Caki2 (cell line): ENCODE measurements at regions not wholly inside any gene's neighbourhood (a gene's known extent, or its start where the extent isn't known, plus 50 kb on each side); places are given as distances from the start of the nearest gene placed in this dataset.

Experiments
- DNase-seq: peaks from one replicate; pipeline ENCODE4 v3.0.0-alpha.2; 2015; ENCODE audit warnings: low read depth
- in situ Hi-C: cut with HindIII; loops from 2 replicates; pipeline ENCODE4 v1.10.0; 2016; ENCODE audit warnings: low sequenced_read_pairs, low pct_unique_long_range_greater_than_20kb, mixed read lengths

DNA sequence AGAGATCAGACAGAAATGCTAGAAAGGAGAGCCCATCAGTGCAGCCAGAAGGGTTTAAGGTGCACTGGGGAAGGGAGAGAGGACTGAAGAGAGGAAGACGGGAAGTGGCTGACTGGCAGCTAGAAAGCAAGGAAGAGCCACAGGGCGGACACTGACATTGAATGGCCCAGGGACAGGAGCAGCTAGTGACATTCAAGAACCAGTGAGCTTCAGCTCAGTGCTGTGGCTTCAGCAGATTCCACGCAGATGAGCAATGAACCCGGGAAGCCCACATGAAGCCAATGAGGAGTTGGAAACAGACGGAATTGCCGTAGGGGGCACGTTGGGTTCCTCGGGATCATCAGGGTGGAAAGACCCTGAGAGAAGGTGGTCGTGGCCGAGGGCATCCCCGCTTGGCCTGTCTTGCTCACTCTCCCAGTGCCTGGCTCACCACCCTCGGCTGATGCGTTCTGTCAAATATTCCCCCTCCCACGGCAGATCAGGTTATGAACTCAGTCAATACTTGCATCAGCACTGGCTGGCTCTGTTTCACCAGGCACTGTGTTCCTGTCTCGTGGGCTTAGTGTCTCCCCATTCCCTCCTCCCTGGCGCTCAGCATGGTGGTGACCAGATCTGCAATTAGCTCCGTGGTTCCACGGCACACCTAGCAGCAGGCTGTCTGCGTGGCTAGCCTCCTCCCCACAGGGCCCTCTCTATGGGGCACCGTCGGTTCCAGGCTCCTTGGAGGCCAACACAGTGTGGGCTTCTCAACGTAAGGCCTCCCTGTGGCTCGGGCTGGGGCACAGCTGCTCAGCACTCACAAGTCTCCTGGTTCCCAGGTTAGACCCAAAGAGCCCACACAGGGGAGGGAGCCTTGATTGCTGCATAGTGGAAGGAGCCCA is 145.5 kb downstream of the TRIM29 start:
- in situ Hi-C loops, result no loop called here
- DNase-seq, result no peak

DNA sequence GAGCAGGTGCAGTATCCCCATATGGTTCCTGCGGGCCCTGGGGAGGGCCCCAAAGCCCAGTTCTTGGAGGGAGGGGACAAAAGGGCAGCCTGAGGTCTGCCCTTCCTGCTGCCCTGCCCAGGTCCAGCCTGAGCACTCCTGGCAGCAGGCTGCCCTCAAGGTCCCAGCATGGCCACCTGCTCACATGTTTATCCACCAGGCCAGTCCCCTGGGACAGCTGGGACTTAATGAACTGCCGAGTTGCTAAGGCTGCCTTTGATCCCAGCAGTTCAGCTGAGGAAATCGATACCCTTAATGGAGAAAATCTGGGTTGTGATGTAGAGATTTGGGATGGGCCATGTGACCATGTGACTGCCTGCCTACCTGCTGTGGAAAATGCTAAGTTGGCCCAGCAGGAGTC is 146.2 kb downstream of the TRIM29 start:
- in situ Hi-C loops, result no loop called here
- no peak for DNase-seq

DNA sequence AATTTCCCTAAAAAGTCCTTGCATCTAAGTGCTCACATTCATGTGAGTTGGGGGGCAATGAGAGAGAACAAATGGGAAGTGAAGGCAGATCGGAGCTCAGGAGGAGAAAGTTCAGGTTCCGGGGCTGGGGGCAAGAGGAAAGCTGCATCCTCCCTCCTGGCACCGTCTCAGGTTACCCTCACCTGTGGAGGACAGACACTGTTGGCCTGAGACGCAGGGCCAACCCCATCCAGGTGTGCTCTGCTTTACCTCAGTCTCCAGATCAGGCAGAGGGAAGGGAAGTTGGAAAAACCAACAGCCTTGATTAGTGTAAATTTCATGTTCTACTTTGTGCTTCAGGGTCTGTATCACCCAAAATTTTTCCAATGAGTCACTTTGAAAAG is 146.9 kb downstream of the TRIM29 start:
- in situ Hi-C loops, result no loop called here
- no peak for DNase-seq

DNA sequence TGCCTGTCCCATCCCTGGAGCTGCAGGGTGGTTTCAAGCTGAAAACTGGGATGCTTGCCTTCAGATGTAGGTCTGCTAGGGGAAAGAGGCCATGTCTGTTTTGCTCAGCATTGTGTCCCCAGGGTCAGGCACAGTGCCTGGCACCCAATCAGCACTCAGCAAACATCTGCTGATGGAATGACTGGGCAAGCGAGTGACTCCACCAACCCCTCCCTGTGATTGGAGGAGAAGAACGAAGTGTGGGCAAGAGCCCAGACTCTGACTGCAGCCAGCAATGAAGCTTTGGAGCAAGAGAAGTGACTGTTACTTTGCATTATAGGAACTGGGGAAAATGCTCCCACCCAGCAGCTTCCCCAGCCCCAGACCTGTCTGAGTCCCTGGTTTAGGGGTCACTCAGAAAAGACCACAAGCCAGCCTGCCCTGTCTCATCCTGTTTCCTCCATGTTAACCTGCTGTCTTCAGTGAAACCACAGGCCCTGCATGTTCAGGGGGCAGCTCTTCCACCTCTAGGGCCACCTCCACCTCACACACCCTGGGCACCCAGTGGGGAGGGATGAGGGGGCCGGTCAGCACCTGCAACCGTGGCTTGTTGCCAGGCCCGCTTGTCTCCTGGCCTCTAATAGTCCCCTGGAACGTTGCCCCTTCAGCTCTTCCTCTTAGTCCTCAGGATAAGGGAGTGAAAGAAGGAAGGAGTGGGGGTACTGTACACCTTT is 147.4 kb downstream of the TRIM29 start:
- in situ Hi-C loops, result no loop called here
- DNase-seq, result no peak

DNA sequence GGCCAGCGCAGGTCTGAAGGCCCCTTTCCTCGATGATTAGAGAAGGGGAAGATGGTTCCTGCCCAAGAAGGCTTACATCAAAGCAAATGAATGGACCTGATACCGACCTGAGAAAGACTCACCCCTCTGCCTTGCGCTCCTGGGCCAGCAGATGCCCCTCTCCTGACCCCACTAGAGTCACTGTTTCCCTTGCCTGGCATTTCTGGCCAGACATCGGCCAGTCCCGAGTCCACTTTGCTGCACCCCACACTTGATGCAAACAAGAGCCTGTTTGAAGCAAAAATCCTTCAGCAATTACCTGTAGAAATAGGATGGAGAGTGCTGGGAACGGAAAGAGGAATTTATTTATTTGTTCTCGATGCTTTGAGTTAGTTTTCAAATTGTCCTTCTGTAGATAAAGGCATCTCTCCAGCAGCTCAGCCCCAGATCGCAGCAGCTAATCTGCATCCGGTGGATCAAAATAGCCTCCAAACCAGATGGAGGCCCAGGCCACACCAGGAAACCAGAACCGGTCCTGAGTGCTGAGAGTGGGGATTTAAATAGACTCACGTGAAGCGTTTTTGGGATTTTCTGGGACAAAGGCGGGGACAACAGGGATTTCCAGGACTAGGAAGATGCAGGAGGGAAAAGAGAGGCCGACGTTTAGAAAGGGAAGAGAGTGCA is 148.6 kb downstream of the TRIM29 start:
- no peak for DNase-seq
- in situ Hi-C loops, result no loop called here

DNA sequence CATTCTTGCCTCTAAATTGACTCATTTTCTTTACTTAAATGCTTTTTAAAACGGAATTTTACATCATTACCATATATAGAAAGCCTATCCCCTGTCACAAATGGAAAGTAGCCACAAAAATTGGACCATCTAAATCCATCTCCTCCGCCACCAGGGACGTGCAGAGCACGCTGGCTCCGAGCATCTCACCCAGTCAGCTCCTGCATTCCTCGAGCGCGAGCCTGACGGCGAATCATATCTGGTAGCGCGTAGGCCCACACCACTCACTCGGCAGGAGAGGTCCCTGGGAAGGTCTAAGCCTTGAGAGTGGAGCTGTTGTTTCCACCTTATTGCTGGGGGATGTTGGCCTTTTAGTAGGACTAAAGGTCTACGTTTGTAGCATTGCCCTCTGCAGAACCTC is 152.4 kb downstream of the TRIM29 start:
- no peak for DNase-seq
- in situ Hi-C loops, result no loop called here

DNA sequence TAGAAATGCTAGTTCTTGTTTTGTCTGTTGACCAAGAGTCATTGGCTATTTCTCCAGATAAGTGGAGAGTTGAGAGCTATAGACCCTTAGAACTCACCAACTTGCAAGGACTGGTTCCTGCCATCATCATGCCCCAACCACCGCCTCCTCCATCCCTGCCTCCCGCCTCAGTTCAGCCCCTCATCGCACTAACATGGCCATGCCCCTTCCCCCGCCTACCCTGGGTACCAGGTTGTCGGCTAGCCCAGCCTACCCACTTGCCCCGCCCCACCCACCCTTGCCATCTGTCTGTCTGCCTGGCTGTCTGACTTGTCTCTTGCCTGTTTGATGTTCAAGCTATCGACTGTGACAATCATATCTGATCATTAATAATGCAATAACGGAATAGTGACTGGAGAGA is 154.1 kb downstream of the TRIM29 start:
- in situ Hi-C loops, result no loop called here
- no peak for DNase-seq

DNA sequence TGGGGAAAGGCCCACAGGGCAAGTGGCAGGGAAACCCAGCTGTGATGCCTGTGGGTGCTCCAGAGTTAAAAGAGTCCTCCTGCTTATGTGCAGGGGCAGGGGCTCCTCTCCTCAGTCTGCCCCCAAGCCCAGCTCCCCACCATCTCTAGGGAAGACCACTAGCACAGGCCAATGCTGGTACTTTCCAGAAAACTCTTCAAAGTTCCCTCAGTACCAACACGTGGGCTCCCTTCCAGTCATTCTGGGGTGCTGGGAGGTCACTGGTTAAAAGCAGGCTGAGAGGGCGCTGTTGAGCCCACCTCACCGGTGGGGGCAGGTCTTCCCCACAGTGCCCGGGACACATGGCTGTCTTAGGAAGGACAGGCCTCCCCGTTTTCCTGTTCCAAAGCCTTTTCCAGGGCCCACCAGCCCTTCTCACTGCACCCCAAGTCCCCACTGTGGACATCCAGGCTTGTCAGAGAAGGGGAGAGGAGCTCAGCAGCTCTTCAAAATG is 154.6 kb downstream of the TRIM29 start:
- in situ Hi-C loops, result no loop called here
- no peak for DNase-seq

DNA sequence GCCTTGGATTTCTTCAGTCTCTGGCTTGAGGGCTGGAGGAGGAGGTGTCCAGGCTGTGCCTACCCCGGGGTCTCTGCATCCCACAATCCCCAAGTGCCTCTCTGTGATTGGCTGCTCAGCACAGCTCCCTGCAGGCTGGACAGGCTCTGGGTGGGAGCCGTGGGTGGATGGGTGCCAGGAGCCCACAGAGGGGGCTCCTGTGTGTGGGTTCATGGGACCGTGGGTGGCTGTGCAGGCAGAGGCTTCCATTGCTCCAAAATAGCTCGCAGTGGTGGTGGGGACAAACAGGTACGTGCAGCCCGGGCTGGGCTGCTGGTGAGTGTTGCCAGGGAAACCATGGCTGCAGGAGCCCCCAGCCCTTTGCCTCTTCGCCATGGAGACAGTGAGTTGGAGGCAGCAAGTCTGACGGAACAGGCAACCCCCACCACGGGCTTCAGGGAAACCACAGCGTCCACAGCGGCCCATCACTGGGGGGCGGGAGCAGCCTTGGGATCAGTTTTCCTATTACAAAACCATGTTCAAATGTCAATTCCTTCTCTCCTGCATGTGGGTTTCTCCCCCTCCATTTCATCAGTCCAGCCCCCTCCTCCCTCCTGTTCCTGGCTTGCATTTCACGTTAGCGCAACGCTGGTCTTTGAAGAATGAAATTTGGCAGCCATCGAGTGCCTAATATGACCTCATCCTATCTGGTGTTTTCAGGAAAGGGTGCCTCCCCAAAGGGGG is 155.2 kb downstream of the TRIM29 start:
- in situ Hi-C loops, result no loop called here
- DNase-seq, result no peak

DNA sequence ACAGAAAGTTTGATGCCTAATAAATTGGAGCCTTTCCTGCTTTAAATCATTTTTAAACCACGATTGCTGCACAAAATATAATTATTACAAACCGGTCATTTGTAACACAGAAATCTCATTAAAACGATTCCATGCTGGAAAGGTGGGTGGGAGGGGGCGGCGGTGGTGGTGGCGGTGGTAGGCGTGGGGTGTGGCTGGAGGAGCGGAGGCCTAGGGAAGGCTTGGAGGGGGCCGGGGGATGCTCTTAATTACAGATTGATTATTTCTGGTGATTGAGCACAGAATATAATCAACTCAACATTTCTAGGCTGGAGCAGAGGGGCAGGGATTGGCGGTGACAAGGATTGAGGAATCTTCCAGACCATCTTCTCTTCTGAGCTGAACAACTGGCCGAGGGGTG is 157.5 kb downstream of the TRIM29 start:
- DNase-seq, result no peak
- in situ Hi-C loops, result no loop called here

DNA sequence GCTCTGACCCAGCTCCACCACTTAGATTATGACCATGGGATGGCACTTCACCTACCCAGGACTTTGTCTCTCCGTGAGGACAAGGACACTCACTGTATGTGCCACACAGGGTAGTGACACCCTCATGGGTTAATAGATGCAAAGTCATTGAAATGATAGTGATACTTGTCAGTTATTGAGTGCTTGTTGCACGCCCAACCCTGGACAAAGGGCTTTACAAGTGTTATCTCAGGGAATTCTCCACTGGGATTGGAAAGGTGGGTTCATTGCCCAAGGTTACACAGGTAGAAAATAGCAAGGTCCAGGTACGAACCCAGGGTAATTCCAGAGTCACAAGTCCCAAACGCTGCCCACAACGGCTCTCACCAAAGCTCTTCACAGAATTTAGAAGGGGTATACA is 158.2 kb downstream of the TRIM29 start:
- no peak for DNase-seq
- in situ Hi-C loops, result no loop called here

DNA sequence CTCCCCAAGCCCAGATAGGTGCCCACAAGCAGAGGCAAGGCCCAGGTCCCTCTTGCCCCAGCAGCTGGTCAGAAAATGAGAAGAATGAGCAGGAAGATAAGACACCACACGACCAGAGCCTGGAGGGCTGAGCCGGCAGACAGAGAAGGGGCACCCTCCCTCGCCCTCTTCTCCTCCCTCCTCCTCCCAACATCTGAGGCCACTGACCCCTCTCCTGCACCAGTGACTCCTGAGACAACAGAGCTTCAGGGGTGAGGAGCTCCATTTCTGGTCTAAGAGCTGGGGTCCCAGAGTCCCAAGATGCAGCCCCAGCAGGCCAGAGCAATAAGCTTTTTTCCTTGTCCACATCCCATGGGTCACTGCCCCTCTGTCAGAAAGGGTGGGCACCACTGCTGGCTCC is 159.2 kb downstream of the TRIM29 start:
- no peak for DNase-seq
- in situ Hi-C loops, result no loop called here

DNA sequence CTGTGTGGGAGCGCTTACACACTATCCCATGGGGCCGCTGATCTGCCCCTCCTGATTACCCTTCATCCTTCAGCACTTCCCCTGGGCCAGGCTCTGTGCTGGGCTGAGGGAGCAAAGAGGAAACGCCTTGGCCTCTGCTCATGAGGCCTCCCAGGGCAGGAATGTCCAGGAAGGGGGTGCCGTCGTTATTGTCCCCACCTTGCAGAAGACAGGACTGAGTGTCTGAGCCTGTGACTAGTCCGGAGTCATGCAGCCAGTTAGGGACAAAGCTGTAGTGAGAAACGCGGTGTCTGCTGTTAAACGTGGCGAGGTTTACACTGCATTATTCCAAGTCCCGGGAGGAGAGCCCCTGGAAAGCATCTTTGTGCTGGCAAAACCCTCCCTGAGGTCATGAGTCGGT is 160.0 kb downstream of the TRIM29 start:
- in situ Hi-C loops, result no loop called here
- DNase-seq, result no peak

DNA sequence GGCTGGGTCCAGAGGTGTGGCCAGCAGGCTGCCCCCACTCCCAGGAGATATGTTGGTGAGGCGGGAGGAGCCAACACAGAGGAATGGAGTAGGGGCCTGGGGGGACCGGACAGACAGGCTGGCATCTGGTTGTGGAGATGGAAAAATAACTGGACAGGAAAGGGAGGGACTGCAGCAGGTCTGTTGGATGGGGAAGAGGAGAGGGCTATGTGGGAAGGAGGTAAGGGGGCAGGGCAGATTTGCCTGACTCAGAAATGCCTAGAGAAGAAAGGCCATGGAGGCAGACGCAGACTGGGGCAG is 160.4 kb downstream of the TRIM29 start:
- DNase-seq, result no peak
- in situ Hi-C loops, result no loop called here

DNA sequence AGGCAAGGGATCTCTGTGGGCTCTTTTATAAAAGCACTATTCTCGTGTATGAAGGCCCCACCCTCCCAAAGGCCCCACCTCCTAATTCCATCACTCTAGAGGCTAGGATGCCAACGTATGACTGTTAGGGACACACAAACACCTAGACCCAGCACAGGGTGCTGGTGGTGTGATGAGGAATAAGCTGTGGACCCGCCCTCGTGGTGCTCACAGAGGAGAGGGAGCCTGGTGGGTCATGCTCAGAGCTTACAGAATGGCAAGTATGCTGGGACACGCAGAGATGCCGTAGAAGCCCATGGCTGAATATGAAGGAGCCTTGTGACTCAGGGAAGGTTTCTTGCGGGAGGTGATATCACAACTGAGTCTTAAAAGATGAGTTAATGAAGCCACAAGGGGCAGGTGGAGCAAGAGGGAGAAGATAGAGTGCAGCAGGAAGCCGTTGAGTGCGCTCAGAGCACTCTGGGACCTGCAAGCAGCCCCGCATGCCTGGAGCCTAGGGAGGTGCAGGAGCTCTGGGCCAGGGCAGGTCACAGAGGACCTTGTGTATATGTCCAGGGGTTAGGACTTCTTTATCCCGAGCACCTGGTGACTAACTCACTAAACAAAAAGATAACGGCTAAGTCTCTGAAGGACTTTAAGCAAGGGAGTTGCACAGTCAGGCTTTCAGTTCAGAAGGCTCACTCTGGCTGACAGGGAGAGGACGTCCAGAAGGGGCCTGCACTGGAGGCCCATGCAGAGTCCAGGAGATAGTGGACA is 160.9 kb downstream of the TRIM29 start:
- in situ Hi-C loops, result no loop called here
- no peak for DNase-seq

DNA sequence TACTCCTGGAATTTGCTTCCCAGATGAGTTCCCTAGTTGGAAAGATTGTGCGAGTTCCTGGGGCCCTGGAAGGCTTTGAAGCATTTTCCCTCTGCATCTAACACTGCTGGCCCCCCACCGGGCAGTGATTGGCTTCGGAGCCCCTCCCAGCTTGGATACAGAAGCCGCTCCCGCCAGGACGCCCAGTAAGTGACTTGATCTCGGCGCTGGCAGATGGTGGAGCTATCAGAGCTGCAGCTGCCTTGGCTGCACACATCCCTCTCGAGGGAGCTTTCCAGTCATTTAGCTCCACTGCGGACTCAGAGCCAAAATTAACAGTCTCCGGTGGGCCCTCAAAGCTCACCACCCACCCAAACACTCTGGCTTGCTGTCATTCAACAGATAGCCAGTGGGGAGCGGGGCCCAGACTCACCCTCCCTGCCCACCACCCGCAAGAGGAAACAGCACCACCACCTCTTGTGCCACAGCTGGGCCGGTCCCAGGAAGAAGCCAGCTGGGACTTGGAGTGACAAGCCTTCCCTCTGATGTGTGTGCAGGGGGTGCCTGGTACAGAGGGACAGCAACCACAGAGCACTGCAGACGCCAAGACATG is 162.3 kb downstream of the TRIM29 start:
- DNase-seq, result no peak
- in situ Hi-C loops, result no loop called here

DNA sequence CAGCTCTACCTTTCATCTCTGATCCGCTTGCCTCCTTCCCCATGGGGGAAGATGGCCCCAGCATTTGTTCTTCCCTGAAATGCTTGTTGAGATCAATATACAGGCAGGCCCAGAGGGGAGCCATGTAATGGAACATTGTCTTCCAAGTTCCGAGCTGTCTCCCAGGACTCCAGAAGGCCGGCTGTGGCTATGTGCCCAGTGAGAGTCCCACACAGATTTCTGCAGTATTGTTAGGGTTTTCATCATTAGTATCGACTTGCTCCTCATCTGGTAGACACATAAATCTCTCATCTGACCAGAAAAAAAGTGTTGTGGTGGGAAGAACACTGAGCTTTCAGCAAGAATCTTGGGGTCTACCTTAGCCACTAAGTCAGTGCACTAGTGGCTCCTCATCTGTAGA is 163.4 kb downstream of the TRIM29 start:
- in situ Hi-C loops, result no loop called here
- DNase-seq, result no peak

DNA sequence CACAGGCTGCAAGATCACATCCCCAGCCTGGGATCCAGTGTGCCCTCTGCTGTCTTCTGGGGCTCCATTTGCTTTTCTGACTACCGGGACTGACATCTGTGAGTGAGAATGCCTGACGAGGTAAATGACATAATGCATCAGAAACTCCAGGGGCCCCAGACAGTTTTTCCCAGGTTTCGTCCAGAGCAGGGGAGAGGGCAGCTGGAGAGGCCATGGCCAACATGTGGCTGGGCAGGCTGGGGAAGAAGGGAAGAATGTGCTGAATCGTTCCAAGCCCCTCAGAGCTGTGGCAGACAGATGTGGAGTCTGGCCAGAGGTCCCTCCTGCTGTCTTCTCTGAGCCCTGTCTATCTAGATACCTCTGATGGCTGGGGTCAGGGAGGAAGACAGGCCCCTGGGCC is 163.9 kb downstream of the TRIM29 start:
- in situ Hi-C loops, result no loop called here

More for the DNA sequence above, 163.9 kb downstream of the TRIM29 start:
- DNase-seq, result no peak
